GM18909 (cell line): ENCODE measurements at regions not wholly inside any gene's neighbourhood (a gene's known extent, or its start where the extent isn't known, plus 50 kb on each side); places are given as distances from the start of the nearest gene placed in this dataset.
"Not testable (repeated sequence)": the region's sequence is repeated elsewhere in the genome, so short reads cannot be mapped to it uniquely, and the experiment has no call there.

ENCODE experiments used
- ATAC-seq: cut with Tn5 transposase; IDR thresholded peaks from one replicate; pipeline ENCODE4 v1.9.1; 2021; ENCODE audit warnings: mild to moderate bottlenecking; ENCODE audit not compliant: unreplicated experiment, poor library complexity

GRCh38 chr5:108484035-108484434, 102.1 kb upstream of the FBXL17 start:
- ATAC-seq = no peak

- ATAC-seq = no peak
Observed at GRCh38 chr5:108481355-108481931, 99.5 kb upstream of the FBXL17 start.

- no peak for ATAC-seq
Observed at GRCh38 chr5:108472237-108472636, 90.3 kb upstream of the FBXL17 start.

- ATAC-seq = no peak
Observed at GRCh38 chr5:108467563-108467962, 85.7 kb upstream of the FBXL17 start.

GRCh38 chr5:108461628-108462367, 79.9 kb upstream of the FBXL17 start:
- no peak for ATAC-seq

GRCh38 chr5:108459769-108460168, 77.9 kb upstream of the FBXL17 start:
- ATAC-seq = no peak

- ATAC-seq = no peak
Observed at GRCh38 chr5:108451269-108451668, 69.4 kb upstream of the FBXL17 start.

GRCh38 chr5:108444130-108444529, 62.2 kb upstream of the FBXL17 start:
- not testable (repeated sequence) for ATAC-seq

- not testable (repeated sequence) for ATAC-seq
Observed at GRCh38 chr5:108442063-108442651, 60.3 kb upstream of the FBXL17 start.

- no peak for ATAC-seq
Observed at GRCh38 chr5:108437425-108437824, 55.5 kb upstream of the FBXL17 start.

- ATAC-seq = no peak
Observed at GRCh38 chr5:108436696-108437095, 54.8 kb upstream of the FBXL17 start.

GRCh38 chr5:108433600-108433999, 51.7 kb upstream of the FBXL17 start:
- no peak for ATAC-seq

- no peak for ATAC-seq
Observed at GRCh38 chr5:108432024-108432423, 50.1 kb upstream of the FBXL17 start.
